Left lung (tissue), 4 donors: ENCODE measurements at regions not wholly inside any gene's neighbourhood (a gene's known extent, or its start where the extent isn't known, plus 50 kb on each side); places are given as distances from the start of the nearest gene placed in this dataset.
A peak's percentile ranks its signal among the peaks of the same experiment; 100 is the strongest.

Experiments used
- ATAC-seq: fragments of 200-7000 bp; cut with Tn5 transposase; one replicate; pipeline ENCODE4 v1.9.1; 2020; ENCODE audit warnings: moderate library complexity
- DNase-seq, 4 donors: peaks; one replicate each; pipeline ENCODE4 v3.0.0-alpha.2; 2013 to 2020
- H3K27ac ChIP-seq, 2 donors: fragments of 200-600 bp; sonication (generic) in 1 of 2; one replicate each; pipeline versions ENCODE4 v1.5.0 to v1.8.0; 2020 to 2021
- H3K27me3 ChIP-seq, 2 donors: fragments of 200-600 bp; sonication (generic) in 1 of 2; one replicate each; pipeline versions ENCODE4 v1.5.0 to v1.8.0; 2020 to 2021
- H3K36me3 ChIP-seq, 2 donors: fragments of 200-600 bp; sonication (generic) in 1 of 2; one replicate each; pipeline versions ENCODE4 v1.5.0 to v1.8.0; 2020 to 2021
- H3K4me1 ChIP-seq, 2 donors: fragments of 200-600 bp; one replicate each; pipeline ENCODE4 v1.8.0; 2021
- H3K4me3 ChIP-seq, 2 donors: fragments of 200-600 bp; sonication (generic) in 1 of 2; one replicate each; pipeline versions ENCODE4 v1.5.0 to v1.8.0; 2020 to 2021; ENCODE audit warnings: mild to moderate bottlenecking in 1 of 2
- H3K9me3 ChIP-seq, 2 donors: fragments of 200-600 bp; sonication (generic) in 1 of 2; one replicate each; pipeline versions ENCODE4 v1.5.0 to v1.8.0; 2020 to 2021
- CTCF ChIP-seq, 2 donors: fragments of 200-600 bp; sonication (generic) in 1 of 2; IDR thresholded peaks; one replicate each; pipeline versions ENCODE4 v1.5.0 to v1.8.0; 2021; ENCODE audit warnings: antibody characterized with exemption in 2 of 2
- intact Hi-C, 2 donors: fragments of 100-400 bp; cut with DNase I; formaldehyde crosslinking; loops; one replicate each; pipeline versions ENCODE4 v1.11.2 to v1.14.2; 2022
- donor health status: DM: no; HTN: yes; CAD: no.
- donor health status: DM: no; HTN: no; CAD: no.

- H3K9me3 ChIP-seq, result peaks cover 0 to 9% of the 10 kb centered on the region in 2 donors
- H3K4me3 ChIP-seq, result no peak overlapping the region
- H3K36me3 ChIP-seq, result no peaks in the 10 kb centered on the region
- TF ChIP-seq CTCF (IDR thresholded peaks at IDR 0.05), result no peak
- H3K27me3 ChIP-seq, result no peaks in the 10 kb centered on the region
- no peaks in the 10 kb centered on the region for H3K4me1 ChIP-seq
- intact Hi-C loops, result no loop called here
- ATAC-seq (no peak), DNase-seq (no peak)
- H3K27ac ChIP-seq, result no peak overlapping the region
Measured at GRCh38 chr12:46084666-46085631, 94.6 kb upstream of the SCAF11 start.

GRCh38 chr12:46082490-46083200 lies 92.3 kb upstream of the SCAF11 start:
- H3K27ac ChIP-seq, result no peak overlapping the region
- H3K9me3 ChIP-seq, result peaks cover 0 to 23% of the 10 kb centered on the region in 2 donors
- no peaks in the 10 kb centered on the region for H3K4me1 ChIP-seq
- no peak for DNase-seq
- no peaks in the 10 kb centered on the region for H3K27me3 ChIP-seq
- no peak for TF ChIP-seq CTCF (IDR thresholded peaks at IDR 0.05)
- no peak for ATAC-seq
- H3K36me3 ChIP-seq, result no peaks in the 10 kb centered on the region
- intact Hi-C loops, result no loop called here
- no peak overlapping the region for H3K4me3 ChIP-seq

GRCh38 chr12:46073321-46073720 lies 82.9 kb upstream of the SCAF11 start:
- Histone ChIP-seq H3K9me3 (peaks cover 0 to 9% of the 10 kb centered on the region in 2 donors), H3K4me3 (no peak overlapping the region), H3K4me1 (no peaks in the 10 kb centered on the region), H3K27ac (no peak overlapping the region), H3K36me3 (no peaks in the 10 kb centered on the region), H3K27me3 (no peaks in the 10 kb centered on the region)
- intact Hi-C loops, result no loop called here
- no peak for TF ChIP-seq CTCF (IDR thresholded peaks at IDR 0.05)
- ATAC-seq (no peak), DNase-seq (no peak)

GRCh38 chr12:46071769-46072624 lies 81.6 kb upstream of the SCAF11 start:
- no peak overlapping the region for H3K4me3 ChIP-seq
- ATAC-seq, result peak; percentile 99
- peak; percentile 26 to 57 (median 54) for DNase-seq
- intact Hi-C loops, result no loop called here
- H3K9me3 ChIP-seq, result no peaks in the 10 kb centered on the region
- TF ChIP-seq CTCF (IDR thresholded peaks at IDR 0.05), result peak; percentile 76 to 85
- H3K36me3 ChIP-seq, result no peaks in the 10 kb centered on the region
- no peak overlapping the region for H3K27ac ChIP-seq
- H3K27me3 ChIP-seq, result no peaks in the 10 kb centered on the region
- no peaks in the 10 kb centered on the region for H3K4me1 ChIP-seq
